Activated naive CD4-positive, alpha-beta T cell treated with anti-CD3 and anti-CD28 coated beads for 36 hours (primary cell): ENCODE measurements at regions not wholly inside any gene's neighbourhood (a gene's known extent, or its start where the extent isn't known, plus 50 kb on each side); places are given as distances from the start of the nearest gene placed in this dataset.

Experiments used
- CTCF ChIA-PET: fragments of 350-600 bp; sonication (Branson Sonifier 250); formaldehyde crosslinking; loops from one replicate; lab custom pipeline; 2021; ENCODE audit warnings: antibody characterized with exemption; lab: Charles Lee
- DNase-seq: peaks from one replicate; pipeline ENCODE4 v3.0.0-alpha.2; 2020
- H3K27ac Mint-ChIP-seq: one replicate; pipeline ENCODE4 v1.8.0; 2021; ENCODE audit warnings: mild to moderate bottlenecking, mixed read lengths
- H3K27me3 Mint-ChIP-seq: one replicate; pipeline ENCODE4 v1.8.0; 2021; ENCODE audit warnings: low read depth, mixed read lengths
- H3K36me3 Mint-ChIP-seq: one replicate; pipeline ENCODE4 v1.8.0; 2021; ENCODE audit warnings: low read depth, mixed read lengths
- H3K4me1 Mint-ChIP-seq: one replicate; pipeline ENCODE4 v1.8.0; 2021; ENCODE audit warnings: low read depth, mixed read lengths
- H3K4me3 Mint-ChIP-seq: one replicate; pipeline ENCODE4 v1.8.0; 2021; ENCODE audit warnings: mild to moderate bottlenecking, moderate library complexity, mixed read lengths
- H3K9me3 Mint-ChIP-seq: one replicate; pipeline ENCODE4 v1.8.0; 2021; ENCODE audit warnings: mixed read lengths
- intact Hi-C: fragments of 100-400 bp; cut with micrococcal nuclease; formaldehyde crosslinking; loops from one replicate; pipeline ENCODE4 v1.15.1; 2023

DNA sequence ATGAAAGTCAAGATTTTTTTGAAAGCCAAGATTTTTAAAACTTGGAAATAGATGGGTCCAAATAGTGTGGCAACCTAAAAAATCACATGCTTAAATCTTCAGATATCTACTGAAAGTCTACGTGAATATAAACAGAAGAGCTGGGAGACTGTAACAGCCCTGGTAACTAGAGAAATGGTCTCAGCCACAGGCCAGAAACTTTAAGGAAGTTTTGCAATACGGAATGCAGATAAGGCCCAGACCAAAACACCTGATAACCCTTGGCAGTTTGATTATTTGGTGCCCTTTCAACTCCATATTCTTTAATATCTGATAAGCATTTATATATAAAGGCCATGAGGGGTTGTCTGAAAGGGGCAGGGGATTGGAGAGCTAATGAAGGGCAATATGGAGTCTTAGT lies 537.3 kb upstream of the TGFBR2 start:
- Mint-ChIP-seq H3K27ac (no peak overlapping the region), H3K4me1 (no peaks in the 10 kb centered on the region), H3K9me3 (peaks cover 3% of the 10 kb centered on the region), H3K4me3 (no peak overlapping the region), H3K27me3 (peaks cover 10% of the 10 kb centered on the region), H3K36me3 (no peaks in the 10 kb centered on the region)
- intact Hi-C loops = no loop called here
- DNase-seq = no peak
- CTCF ChIA-PET = no interaction called here

DNA sequence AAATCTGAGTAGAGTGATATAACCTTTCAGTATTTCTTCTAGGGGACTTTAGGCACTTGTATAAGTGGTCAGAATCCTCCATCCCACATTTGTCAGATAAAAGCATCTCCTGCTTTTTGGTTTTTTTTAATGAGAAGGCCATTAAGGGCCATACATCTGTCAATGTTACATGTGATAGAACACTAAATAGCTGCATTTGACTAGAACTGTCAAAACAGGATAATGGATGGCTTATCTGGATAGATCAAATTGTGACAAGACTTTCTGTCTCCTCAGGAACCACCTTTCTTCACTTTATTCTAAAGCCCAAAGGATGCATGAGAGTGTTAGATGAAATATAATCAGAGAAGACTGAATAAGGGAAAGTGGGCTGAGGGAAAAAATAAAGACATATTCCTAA lies 533.4 kb upstream of the TGFBR2 start:
- Mint-ChIP-seq H3K9me3 (no peaks in the 10 kb centered on the region), H3K36me3 (no peaks in the 10 kb centered on the region), H3K4me3 (no peak overlapping the region)

DNA sequence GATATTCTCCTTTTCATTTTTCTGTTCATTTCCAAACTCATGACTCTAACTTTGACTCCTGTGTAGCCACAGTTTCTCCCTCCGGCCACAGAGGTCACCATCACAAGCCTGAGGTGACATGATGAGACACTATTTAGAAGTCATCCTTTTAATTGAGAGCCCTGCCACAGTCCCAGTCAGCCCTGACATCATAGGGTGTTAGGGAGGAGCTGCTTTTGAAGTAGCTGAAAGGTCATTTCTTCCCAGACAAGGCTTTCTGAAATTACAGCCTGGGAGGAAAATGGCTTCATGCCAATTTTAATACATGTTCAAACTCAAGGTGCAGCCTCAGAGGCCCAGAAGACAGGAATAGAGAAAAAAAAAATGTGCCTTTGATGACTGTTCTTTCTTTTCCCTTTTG lies 532.8 kb upstream of the TGFBR2 start:
- no peak for DNase-seq
- CTCF ChIA-PET = interaction anchor here (0.6 kb wide), 1 partner anchor 1130 kb away, joined by 3 read pairs; no protein-coding TSS in a partner anchor

More for the DNA sequence above, 533.4 kb upstream of the TGFBR2 start:
- Mint-ChIP-seq H3K27ac (no peak overlapping the region), H3K27me3 (no peaks in the 10 kb centered on the region), H3K4me1 (no peaks in the 10 kb centered on the region)
- intact Hi-C loops = no loop called here
- no peak for DNase-seq
- CTCF ChIA-PET = no interaction called here

DNA sequence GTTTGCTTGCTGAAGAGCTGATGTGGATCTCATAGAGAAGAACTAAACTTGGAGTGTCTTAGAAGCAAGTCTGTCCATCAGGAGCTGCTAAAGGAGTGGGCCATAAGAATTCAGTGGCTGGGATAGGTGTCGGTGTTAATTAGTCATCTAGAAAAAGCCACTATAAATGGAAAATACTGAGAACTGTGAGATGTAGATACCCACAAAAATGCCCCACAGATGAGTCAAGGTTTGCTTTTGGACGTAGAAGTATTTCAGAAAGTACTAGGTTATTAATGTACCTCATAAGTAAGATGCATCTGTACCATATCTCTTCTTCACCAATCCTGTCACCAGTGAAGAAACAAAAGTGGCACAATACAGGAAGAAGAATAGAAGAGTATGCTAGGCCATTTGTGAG lies 530.9 kb upstream of the TGFBR2 start:
- Mint-ChIP-seq H3K4me3 (no peak overlapping the region), H3K27me3 (no peaks in the 10 kb centered on the region), H3K9me3 (no peaks in the 10 kb centered on the region), H3K4me1 (no peaks in the 10 kb centered on the region), H3K27ac (no peak overlapping the region), H3K36me3 (no peaks in the 10 kb centered on the region)
- DNase-seq = no peak
- intact Hi-C loops = no loop called here
- CTCF ChIA-PET = interaction anchor here (0.5 to 1.3 kb wide), 2 partner anchors 41 to 124 kb away, joined by 3 to 5 read pairs; no protein-coding TSS in a partner anchor

More for the DNA sequence above, 532.8 kb upstream of the TGFBR2 start:
- no peak overlapping the region for H3K4me3 Mint-ChIP-seq
- no peaks in the 10 kb centered on the region for H3K36me3 Mint-ChIP-seq
- no peaks in the 10 kb centered on the region for H3K27me3 Mint-ChIP-seq
- no peaks in the 10 kb centered on the region for H3K4me1 Mint-ChIP-seq
- no peak overlapping the region for H3K27ac Mint-ChIP-seq
- H3K9me3 Mint-ChIP-seq = no peaks in the 10 kb centered on the region
- intact Hi-C loops = no loop called here

DNA sequence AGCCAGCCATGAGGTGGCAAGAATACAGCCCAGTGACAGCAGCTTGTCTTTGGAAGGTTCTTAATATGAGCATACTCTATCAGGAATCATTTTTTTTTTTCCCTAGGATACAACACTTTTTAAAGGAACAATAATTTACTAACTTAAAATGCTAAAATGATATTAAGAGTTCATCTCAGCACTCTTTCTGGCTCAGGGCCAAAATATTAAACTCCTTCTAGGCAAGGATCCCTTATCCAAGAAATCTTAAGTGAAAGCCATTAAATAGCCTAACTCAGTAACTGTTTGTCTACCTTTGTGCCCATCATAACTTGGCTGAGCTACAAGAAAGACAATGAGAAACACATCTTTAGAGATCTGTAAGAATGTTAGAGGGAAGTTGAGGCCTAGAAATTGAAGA lies 529.5 kb upstream of the TGFBR2 start:
- CTCF ChIA-PET = interaction anchor here (1.0 kb wide), 1 partner anchor 122 kb away, joined by 4 read pairs; no protein-coding TSS in a partner anchor
- no peak overlapping the region for H3K27ac Mint-ChIP-seq
- H3K36me3 Mint-ChIP-seq = no peaks in the 10 kb centered on the region

DNA sequence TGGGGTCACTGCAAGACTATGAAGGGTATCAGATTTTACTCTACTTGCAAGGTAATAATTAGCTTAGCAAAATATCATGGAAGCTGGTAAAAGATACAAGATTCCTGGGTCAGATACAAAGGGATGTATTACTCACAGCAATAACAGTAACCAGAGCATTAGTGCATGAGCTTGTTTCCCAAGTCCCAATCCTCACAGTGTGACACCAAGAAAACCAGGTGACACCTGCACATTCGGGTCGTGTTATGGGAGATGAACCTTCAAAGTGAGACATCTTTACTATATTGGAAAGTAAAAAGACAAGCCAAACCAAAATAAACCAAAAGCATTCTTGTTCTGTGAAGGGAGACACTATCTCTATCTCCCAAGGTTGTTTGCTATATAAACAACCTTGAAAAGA lies 528.7 kb upstream of the TGFBR2 start:
- intact Hi-C loops = no loop called here
- Mint-ChIP-seq H3K4me3 (no peak overlapping the region), H3K4me1 (no peaks in the 10 kb centered on the region), H3K27me3 (peaks cover 4% of the 10 kb centered on the region), H3K9me3 (no peaks in the 10 kb centered on the region), H3K36me3 (no peaks in the 10 kb centered on the region), H3K27ac (no peak overlapping the region)
- CTCF ChIA-PET = interaction anchor here (0.5 kb wide), 1 partner anchor 80 kb away, joined by 3 read pairs; no protein-coding TSS in a partner anchor
- DNase-seq = no peak

More for the DNA sequence above, 529.5 kb upstream of the TGFBR2 start:
- H3K9me3 Mint-ChIP-seq = no peaks in the 10 kb centered on the region
- intact Hi-C loops = no loop called here
- no peak overlapping the region for H3K4me3 Mint-ChIP-seq
- H3K4me1 Mint-ChIP-seq = no peaks in the 10 kb centered on the region
- no peak for DNase-seq
- H3K27me3 Mint-ChIP-seq = no peaks in the 10 kb centered on the region

DNA sequence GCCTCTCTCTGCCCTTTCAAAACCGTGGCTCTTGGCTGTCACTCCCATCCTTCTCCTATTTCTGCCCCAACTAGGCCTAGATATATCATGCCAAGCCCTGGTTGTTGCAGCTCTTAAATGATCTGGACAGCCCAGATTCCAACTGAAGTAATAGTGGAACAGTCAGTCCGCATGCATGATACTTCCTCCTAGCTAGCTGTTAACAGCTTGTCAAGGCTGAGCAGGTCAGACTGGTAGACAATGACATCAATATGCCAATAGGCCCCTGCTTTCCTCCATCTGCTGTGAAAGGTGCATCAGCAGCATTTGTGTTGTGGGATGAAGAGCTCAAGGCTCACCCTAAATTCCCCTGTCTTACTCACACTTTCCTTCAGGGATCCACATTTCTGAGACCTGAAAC lies 527.7 kb upstream of the TGFBR2 start:
- Mint-ChIP-seq H3K4me3 (no peak overlapping the region), H3K27ac (no peak overlapping the region), H3K36me3 (no peaks in the 10 kb centered on the region), H3K9me3 (no peaks in the 10 kb centered on the region), H3K27me3 (peaks cover 4% of the 10 kb centered on the region), H3K4me1 (no peaks in the 10 kb centered on the region)
- CTCF ChIA-PET = no interaction called here
- DNase-seq = no peak
- intact Hi-C loops = no loop called here

DNA sequence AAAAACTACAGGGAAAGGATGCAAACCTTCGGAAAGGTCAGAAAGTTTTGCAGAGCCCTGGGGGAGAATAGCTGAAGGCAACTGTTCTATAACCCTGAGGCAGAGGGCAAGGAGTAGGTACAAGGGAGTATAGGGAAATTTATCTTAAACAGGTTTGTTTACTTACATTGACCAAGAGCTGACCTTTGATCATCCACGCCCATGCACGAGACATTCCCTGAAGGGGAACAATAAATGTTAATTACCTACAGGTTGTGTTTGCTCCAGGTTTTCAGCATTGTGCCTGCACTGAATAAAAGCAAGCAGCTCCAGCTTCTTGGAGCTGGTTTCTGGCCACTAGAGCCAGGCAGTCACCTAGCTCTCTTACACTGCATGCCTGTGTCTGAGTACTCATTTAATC lies 524.5 kb upstream of the TGFBR2 start:
- H3K27me3 Mint-ChIP-seq = peaks cover 8% of the 10 kb centered on the region
- CTCF ChIA-PET = no interaction called here
- intact Hi-C loops = no loop called here
- no peaks in the 10 kb centered on the region for H3K36me3 Mint-ChIP-seq
- H3K4me3 Mint-ChIP-seq = no peak overlapping the region
- no peak for DNase-seq
- peaks cover 10% of the 10 kb centered on the region for H3K4me1 Mint-ChIP-seq
- H3K9me3 Mint-ChIP-seq = no peaks in the 10 kb centered on the region
- no peak overlapping the region for H3K27ac Mint-ChIP-seq

DNA sequence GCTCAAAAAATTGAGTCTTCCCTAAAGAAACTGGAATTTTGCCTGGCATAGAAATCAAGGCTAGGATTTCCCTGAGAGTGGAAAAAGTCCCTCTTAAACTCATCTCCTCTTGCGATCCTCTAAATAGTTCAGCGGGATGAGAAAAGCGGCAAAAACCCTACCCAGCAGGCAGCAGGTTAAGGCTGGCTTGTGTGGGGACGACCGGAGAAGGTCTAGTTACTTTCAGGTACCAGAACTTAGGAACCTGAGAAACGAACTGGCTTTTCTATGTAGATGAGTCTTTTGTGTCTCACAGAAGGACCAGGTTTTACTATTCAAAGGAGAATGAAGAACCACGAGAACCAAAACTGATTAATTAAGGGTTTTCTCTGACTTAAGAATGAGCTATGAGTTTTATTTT lies 523.7 kb upstream of the TGFBR2 start:
- peaks cover 8% of the 10 kb centered on the region for H3K27me3 Mint-ChIP-seq
- intact Hi-C loops = no loop called here
- H3K27ac Mint-ChIP-seq = no peak overlapping the region
- no peaks in the 10 kb centered on the region for H3K9me3 Mint-ChIP-seq
- CTCF ChIA-PET = interaction anchor here (0.6 kb wide), 1 partner anchor 540 kb away, joined by 4 read pairs; no protein-coding TSS in a partner anchor
- H3K4me3 Mint-ChIP-seq = no peak overlapping the region
- peaks cover 10% of the 10 kb centered on the region for H3K4me1 Mint-ChIP-seq
- H3K36me3 Mint-ChIP-seq = no peaks in the 10 kb centered on the region
- no peak for DNase-seq

DNA sequence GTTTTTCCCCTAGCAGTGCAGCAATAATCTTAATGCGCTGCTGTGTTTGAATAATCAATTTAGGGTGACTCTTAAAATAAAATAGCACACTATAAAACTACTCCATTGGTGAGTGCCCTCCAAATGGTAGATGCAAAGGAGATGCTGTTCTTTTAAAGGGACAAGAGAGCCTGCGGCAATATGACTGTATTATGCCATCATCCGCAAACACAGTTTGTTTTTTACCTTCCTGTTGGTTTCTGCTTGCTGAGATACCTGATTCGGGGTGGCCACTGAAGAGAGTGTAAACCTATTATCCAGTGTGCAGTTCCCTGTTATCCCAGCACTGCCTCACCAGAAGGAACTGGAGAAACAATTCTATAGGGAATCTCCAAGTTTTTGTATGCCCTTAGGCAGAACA lies 523.1 kb upstream of the TGFBR2 start:
- Mint-ChIP-seq H3K27me3 (peaks cover 8% of the 10 kb centered on the region), H3K4me1 (peaks cover 10% of the 10 kb centered on the region), H3K4me3 (no peak overlapping the region), H3K9me3 (no peaks in the 10 kb centered on the region), H3K27ac (no peak overlapping the region), H3K36me3 (no peaks in the 10 kb centered on the region)
- no peak for DNase-seq
- CTCF ChIA-PET = no interaction called here
- intact Hi-C loops = no loop called here

DNA sequence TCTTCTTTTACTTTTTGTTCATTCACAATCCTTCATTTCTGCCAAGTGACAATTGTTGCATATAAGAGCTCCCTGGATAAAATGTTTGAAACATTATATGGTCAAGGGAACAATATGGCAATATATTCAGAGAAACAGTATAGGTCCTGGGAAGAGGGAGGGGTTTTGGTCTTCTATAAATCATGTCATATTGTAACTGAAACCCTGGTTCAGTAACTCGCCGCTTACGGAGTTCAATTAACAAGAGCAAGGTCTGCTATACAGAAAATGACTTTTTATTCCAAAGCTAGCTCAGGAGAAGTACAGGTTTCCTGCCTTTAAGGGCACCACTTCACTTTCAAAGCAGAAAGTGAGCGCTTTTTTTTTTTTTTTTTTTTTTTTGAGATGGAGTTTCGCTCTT lies 522.1 kb upstream of the TGFBR2 start:
- CTCF ChIA-PET = no interaction called here
- no peak for DNase-seq
- H3K9me3 Mint-ChIP-seq = no peaks in the 10 kb centered on the region
- H3K27me3 Mint-ChIP-seq = peaks cover 8% of the 10 kb centered on the region
- intact Hi-C loops = no loop called here
- H3K27ac Mint-ChIP-seq = no peak overlapping the region
- H3K4me1 Mint-ChIP-seq = peaks cover 10% of the 10 kb centered on the region
- H3K36me3 Mint-ChIP-seq = no peaks in the 10 kb centered on the region
- no peak overlapping the region for H3K4me3 Mint-ChIP-seq

DNA sequence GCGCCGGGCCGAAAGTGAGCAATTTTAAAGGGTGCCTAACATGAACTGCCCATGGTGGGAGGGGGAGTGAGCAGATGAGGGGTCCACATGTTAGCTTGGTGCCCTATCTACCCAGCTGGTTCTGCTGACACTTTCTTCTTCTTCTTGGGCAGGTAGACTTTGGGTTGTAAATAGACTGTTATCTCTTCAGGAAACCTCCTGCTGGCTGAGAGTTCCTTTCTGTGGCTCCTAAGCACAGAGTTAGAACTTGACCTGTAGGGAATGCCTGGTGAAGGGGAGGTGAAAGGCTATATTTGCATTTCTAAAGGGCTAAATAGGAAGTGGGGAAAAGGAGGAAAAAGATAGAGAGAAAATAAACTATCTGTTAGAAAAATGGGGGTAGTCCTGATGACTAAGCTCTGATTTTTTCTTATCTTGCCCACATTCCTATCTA lies 521.4 kb upstream of the TGFBR2 start:
- H3K4me3 Mint-ChIP-seq = no peak overlapping the region
- CTCF ChIA-PET = interaction anchor here (0.7 kb wide), 1 partner anchor 55 kb away, joined by 3 read pairs; no protein-coding TSS in a partner anchor
- H3K27me3 Mint-ChIP-seq = peaks cover 8% of the 10 kb centered on the region
- intact Hi-C loops = no loop called here
- no peak for DNase-seq
- H3K9me3 Mint-ChIP-seq = no peaks in the 10 kb centered on the region
- H3K36me3 Mint-ChIP-seq = no peaks in the 10 kb centered on the region
- H3K4me1 Mint-ChIP-seq = peaks cover 10% of the 10 kb centered on the region
- no peak overlapping the region for H3K27ac Mint-ChIP-seq

DNA sequence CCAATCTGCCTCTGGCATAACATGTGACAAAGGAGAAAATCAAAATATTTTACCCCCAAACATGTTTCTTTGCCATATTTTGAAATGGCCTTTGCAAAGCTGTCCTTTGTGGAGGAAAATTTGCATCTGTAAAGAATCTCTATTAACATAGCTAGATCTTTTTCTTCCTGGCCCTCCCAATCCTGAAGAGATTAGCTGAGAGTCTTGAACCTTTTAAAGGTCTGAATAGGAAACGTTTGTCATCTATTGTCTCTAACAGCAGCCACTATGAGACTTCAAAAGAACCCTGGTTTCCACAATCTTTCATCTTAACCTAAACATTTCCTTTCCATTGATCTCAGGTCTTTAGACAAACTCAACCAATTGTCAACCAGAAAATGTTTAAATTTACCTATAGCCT lies 520.9 kb upstream of the TGFBR2 start:
- peaks cover 10% of the 10 kb centered on the region for H3K4me1 Mint-ChIP-seq
- no peak overlapping the region for H3K4me3 Mint-ChIP-seq
- H3K27ac Mint-ChIP-seq = no peak overlapping the region
- H3K27me3 Mint-ChIP-seq = peaks cover 8% of the 10 kb centered on the region
- intact Hi-C loops = no loop called here
- no peaks in the 10 kb centered on the region for H3K9me3 Mint-ChIP-seq
- DNase-seq = no peak
- H3K36me3 Mint-ChIP-seq = no peaks in the 10 kb centered on the region
- CTCF ChIA-PET = interaction anchor here (0.7 kb wide), 1 partner anchor 56 kb away, joined by 3 read pairs; no protein-coding TSS in a partner anchor
